Epithelial cell of prostate (primary cell): ENCODE measurements at regions not wholly inside any gene's neighbourhood (a gene's known extent, or its start where the extent isn't known, plus 50 kb on each side); places are given as distances from the start of the nearest gene placed in this dataset.

Source experiments
- DNase-seq: peaks from one replicate; pipeline ENCODE4 v3.0.0-alpha.2; 2011; ENCODE audit warnings: low read depth, low spot score
- H3K27ac ChIP-seq: fragments of 450-650 bp; 2 replicates; pipeline ENCODE4 v1.5.1; 2017; ENCODE audit warnings: mild to moderate bottlenecking

DNA sequence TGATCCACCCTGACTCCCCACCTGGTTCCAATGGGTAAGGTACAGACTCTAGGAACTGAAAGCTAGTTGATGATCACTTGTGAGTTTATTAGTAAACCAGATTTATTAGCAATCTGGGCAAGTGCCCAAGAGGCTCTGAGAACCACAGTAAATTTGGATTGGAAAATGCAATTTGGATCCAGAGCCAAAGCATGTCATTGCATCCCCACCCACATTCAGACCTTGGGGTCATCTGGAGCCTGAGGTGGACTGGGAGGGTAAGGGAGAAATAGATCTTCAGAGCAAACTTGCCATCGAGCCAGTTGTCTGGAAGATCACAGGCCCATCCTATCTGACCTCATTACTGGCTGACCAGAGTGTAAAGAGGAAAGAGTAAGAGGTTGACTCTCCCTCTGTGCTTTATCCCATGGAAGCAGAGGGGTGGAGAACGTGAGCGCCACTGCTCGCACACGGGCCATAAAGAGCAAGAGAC lies 78.7 kb upstream of the RASGEF1B start:
- DNase-seq = no peak
- no peak overlapping the region for H3K27ac ChIP-seq

DNA sequence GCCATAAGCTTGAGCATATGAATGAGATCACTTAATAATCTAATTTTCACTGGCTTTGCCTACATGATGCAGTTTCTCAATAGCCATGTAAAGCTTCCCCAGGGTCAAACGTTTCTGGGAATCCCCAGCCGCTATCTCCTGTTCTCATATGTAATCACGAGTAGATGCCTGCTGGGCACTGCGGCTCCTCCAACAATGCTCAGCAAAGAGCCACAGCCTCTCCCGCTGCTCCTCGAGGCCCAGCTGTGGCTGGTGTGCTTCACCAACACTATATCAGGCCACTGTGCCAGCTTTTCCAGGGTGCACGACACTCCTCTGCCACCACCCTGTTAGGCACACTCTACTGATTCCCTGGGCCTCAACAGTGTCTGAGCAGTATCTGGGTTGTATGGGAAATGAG lies 78.3 kb upstream of the RASGEF1B start:
- DNase-seq = no peak
- no peak overlapping the region for H3K27ac ChIP-seq

DNA sequence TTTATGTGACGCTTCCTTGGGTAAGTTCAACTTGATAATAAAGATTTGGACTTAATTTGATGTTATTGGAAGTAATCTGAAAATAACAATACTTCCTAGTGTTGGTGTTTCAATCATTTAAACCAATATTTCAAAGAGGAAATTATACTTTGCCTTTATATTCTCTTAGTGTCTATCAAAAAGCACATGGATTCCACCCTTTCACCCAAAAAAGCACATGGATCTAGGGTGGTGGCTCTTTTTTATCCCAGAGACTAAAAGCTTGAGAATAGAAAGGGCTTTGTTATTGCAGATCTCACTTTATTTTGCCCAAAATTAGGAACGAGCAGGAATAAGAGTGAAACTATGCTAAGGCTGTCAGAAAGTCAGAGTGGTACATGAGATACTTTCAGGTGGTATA lies 75.1 kb upstream of the RASGEF1B start:
- DNase-seq = no peak
- H3K27ac ChIP-seq = no peak overlapping the region

DNA sequence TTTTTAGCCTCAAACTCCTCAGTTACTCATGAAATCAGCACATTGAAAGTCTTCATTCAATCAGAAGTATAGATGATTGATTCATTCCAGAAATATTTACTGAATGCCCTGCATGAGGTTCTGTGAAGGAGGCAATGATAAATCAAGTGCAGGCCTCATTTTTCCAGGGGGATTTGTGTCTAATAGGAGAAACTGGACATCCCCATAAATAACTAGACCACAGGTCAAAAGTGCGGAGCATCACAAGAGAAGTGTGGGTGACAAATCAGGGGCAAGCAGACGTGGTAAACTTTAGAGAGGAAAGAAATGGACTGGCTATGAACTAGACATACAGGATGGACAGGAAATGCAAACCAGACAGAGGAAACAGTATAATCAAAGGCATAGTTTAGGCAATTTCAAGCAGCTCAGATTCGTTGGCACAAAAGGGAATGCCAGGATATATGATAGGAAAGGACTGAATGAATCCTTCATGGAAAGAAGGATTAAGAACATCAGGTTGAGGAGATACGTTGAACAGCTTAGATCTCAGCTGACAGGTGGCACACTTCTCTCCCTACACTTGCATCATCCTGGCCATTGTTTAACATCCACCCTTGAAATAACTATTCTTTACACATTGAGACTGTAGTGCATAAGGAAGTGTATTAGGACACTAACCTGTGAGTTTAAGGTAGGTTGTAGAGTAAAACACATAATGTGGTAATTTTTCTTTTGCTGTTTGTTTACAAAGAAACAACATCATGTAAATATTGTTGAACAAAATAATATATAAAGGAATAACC lies 69.6 kb upstream of the RASGEF1B start:
- peak overlapping the region; percentile 5 for H3K27ac ChIP-seq
- DNase-seq = no peak

DNA sequence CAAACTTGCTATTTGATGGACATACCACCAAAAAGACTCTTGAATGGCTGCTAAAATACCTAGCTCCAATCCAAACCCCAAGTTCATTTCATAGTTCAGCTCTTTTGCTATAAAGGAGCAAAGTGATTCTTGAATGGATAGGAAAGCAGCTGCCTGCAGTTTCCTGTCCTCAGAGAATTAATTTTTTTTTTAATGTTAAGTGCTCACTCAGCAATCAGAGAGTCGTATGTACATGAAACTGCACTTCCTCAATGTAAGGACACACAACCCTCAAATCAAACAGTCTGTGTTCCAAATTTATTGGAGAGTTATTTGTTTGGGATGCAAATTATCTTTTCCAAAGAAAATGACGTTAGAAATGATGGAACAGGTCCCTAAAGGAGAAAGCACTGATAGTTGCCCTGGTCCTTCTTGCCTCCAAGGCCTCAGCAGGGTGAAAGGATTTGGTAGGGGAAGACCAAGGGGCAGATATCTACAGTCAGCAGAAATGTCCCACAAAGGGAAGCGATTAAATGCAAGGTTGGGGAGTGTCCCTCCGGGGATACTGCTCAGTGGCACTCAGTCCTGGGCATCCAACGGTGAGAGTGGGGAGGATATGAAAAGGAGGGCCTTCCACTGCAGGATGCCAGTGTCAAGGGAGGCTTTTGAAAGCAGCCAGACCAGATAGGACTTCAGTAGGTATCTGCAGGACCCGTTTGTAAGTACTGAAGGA lies 67.2 kb upstream of the RASGEF1B start:
- no peak overlapping the region for H3K27ac ChIP-seq
- DNase-seq = no peak

DNA sequence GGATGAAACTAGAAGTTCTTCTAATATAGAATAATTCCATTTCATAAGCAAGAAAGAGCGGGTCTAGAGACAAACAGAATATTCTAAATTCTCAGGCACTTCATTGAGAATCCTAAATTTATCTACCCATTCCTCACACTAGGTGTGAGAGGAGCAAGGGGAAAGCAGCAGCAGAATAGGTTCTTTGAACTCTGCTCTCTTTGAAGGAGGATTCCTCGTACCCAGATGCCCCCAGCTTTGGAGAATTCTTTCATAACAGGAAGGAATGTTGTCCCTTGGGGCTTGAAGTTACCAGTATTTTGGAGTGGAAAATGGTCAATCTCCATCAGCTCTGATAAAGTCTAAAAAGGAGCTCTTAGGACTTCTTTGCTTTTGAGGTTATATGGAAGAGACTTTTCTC lies 59.7 kb upstream of the RASGEF1B start:
- no peak overlapping the region for H3K27ac ChIP-seq
- DNase-seq = no peak

DNA sequence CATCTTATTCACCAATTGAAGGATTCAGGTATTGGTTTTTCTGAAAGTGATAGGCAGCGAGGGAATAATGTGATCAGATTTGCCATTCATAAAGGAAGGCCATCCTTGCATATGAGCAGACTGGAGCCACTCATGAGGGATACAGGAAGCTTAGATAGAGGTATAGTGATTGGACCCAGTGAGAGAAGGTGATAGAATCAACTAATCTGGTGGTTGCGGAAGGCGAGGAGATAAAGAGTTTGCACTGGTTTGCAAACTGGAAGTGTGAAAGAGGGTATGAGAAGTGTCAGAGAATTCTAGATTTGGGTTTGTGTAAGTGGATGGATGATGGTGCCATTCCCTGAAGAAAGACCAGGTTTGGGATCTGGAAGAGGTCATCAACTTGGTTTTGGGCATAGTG lies 57.3 kb upstream of the RASGEF1B start:
- no peak overlapping the region for H3K27ac ChIP-seq
- no peak for DNase-seq

DNA sequence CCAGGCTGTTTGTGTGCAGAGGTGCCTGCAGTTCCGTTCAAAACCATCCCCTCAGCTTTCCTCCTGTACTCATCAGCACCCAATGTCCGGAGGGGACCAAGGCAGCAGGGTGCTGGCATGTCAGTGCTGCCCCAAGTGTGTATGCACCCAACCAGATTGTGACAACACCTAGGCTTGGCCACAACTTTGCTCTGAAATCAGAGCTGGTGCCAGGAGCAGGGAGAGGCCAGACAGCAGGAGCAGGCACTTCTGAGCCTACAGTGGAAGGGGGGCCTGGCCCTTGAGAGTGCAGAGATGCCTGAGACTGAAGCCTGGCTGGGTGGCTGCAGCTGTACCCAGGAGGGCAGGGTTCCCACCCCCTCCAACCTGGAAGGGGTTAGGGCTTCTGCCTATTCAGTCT lies 56.5 kb upstream of the RASGEF1B start:
- no peak overlapping the region for H3K27ac ChIP-seq
- no peak for DNase-seq

DNA sequence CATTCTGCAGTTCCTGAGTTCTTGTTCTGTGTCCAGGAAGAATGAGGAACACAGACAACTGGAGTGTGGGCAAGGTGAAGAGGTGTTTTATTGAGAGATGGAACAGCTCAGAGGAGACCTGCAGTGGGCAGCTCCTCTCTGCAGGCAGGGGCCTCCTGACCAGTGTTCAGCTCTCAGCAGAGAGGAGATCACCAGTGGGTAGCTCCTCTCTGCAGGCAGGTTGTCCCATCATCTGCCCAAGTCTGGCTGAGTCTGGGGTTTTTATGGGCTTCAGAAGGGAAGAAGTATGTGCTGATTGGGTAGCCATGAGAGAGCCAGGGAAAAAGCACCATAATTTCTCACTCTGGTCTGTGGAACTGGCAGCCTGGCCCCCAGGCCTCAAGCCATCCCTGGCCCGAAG lies 56.0 kb upstream of the RASGEF1B start:
- no peak overlapping the region for H3K27ac ChIP-seq
- no peak for DNase-seq

DNA sequence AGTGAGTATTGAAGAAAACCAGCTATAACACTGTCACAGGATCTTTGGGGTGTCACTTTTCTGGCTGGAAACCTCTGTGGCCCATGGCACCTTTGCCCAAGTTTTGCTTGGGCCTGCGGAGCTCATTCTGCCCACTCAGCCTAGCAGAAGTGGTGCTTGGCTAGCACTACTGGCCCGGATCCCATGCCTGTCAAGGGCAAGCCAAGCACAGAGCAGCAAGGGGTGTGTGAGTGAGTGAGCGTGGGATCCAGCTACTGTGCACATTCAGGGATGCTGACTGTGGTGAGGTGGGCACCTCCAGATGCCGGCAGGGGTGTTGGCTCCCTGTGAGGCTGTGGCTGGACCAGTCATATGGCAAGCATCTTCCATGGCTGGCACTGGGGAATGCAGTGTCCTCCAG lies 55.4 kb upstream of the RASGEF1B start:
- DNase-seq = no peak
- no peak overlapping the region for H3K27ac ChIP-seq

DNA sequence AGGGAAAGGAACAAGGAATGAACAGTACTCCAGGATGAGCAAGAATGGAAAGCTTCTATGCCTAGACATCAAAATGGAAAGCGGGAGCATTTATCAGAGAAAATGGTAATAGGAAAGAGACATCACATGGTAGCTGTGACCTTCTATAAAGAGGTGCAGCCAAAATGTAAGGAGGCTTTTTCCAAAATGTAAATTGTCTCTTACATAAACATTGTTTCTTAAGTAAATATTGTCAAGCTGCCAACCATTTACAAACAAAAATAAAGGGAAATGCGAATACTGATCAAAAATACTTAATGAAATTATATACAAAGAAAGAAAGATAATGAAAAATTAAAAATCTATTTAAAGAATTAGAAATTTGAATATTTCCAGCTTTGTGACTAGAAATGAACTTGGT lies 55.0 kb upstream of the RASGEF1B start:
- no peak for DNase-seq
- H3K27ac ChIP-seq = no peak overlapping the region

DNA sequence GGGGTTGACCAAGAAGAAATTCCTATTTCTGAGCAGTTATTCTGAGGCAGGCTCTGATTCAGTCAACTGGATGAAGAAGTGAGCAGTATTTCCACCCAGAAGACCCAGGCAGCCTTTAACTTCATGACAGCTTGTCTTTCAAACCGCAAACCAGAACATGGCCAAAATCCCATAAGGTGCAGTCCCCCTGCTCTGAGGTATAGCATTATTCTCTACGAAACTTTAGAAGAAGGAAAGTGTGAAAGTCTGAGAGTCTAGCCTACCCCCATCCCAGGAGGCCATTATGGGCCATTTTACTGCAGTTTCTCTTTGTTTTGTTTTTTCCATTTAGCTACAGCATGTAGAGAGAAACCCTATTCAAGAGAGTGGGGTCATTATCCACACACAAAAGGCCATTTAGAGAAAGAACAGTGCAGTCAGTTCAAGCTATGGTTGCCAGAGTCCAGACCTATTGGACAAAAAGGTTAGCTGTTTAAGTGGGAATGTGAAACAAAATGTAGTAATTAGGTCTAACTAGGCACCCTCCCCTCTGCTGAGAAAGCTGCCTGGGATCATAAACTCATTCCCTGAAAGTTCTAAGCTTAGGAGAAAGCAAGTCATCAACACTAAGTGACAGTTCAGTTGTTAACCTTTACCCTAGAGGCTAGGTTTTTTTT lies 52.1 kb upstream of the RASGEF1B start:
- no peak for DNase-seq
- H3K27ac ChIP-seq = no peak overlapping the region

DNA sequence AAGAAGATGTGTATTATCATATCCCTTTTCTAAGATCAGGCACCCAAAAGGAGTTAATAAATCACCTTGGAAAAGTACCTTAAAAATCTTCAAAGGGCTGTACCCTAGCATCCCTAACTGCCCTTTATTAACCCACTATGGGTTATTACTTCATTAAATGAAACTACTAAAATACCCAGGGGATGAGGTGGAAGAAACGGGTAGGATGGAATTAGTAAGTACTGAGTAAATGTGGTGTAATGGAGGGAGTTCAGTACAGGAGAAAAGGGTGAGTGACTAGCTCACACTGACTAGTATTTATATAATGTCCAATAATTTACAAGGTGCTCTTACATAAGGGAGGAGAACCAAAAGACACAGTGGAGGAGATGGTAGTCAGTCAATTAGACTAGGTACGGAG lies 51.0 kb upstream of the RASGEF1B start:
- no peak overlapping the region for H3K27ac ChIP-seq
- no peak for DNase-seq

DNA sequence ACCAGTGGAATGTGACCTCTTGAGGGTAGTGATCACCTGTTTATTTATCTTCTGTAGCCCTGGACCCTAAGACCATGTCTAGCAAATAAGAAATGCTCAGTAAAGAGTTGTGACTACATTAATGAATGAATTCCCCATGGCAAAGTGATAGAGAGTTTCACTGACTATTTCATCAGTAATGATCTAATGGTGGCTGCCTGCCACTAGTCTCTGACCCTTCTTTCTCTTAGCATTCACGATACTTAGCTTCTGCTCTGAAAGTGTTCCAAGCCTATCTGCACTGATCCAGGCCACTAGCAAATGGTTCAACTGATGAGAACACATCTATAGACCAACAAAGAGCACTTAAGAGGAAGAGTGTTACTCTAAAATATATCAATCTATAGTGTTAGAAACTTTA lies 50.0 kb upstream of the RASGEF1B start:
- no peak for DNase-seq
- H3K27ac ChIP-seq = no peak overlapping the region
